OCI-LY1 (cell line): ENCODE measurements at regions not wholly inside any gene's neighbourhood (a gene's known extent, or its start where the extent isn't known, plus 50 kb on each side); places are given as distances from the start of the nearest gene placed in this dataset.

ENCODE experiments used
- CTCF ChIP-seq: fragments of 200-600 bp; sonication (generic), shearing (Covaris generic); IDR thresholded peaks from 2 replicates; pipeline ENCODE4 v1.5.1; 2017; ENCODE audit warnings: mild to moderate bottlenecking, antibody characterized with exemption, low read length, moderate library complexity, mixed read lengths
- EZH2 ChIP-seq: fragments of 200-600 bp; sonication (generic), shearing (Covaris generic); IDR thresholded peaks from 2 replicates; pipeline ENCODE4 v1.8.0; 2017; ENCODE audit warnings: borderline replicate concordance, mixed run types, mild to moderate bottlenecking, antibody characterized with exemption, low read length, moderate library complexity, mixed read lengths

DNA sequence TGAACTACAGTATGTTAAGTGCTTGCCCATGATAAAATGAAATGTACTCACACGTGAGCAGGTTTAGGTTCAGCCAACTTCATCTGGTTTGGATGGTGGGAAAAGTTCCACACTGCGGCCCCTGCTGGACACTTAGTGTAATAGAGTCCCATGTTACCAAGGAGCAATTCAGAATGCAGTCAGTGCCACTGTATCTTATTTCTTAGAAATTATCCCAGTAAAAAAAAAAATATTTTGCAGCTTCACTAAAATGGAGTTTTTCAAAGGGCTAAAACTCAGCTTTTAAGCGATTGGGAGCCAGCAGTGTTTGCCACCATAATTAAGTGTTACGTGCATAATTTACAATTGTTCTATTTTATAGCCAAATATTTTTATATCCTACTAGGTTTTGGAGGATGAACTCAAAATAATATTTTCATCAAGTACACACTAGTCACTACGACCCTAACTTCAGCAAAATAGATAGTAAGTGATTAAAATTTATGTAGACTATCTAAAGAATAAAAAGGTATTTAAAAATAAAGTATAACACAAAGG lies 371.7 kb upstream of the GBE1 start:
- peak; percentile 73 for TF ChIP-seq CTCF
- no peak for TF ChIP-seq EZH2
